ENCODE measurements at regions not wholly inside any gene's neighbourhood (a gene's known extent, or its start where the extent isn't known, plus 50 kb on each side); places are given as distances from the start of the nearest gene placed in this dataset.

- DNase-seq (ENCODE audit: low read depth) = no peak
Observed at GRCh38 chr10:9645928-9646600, 1371.6 kb upstream of the CELF2 start.

- no peak for DNase-seq (ENCODE audit: low read depth)
Observed at GRCh38 chr10:9654261-9654660, 1363.4 kb upstream of the CELF2 start.

DNA sequence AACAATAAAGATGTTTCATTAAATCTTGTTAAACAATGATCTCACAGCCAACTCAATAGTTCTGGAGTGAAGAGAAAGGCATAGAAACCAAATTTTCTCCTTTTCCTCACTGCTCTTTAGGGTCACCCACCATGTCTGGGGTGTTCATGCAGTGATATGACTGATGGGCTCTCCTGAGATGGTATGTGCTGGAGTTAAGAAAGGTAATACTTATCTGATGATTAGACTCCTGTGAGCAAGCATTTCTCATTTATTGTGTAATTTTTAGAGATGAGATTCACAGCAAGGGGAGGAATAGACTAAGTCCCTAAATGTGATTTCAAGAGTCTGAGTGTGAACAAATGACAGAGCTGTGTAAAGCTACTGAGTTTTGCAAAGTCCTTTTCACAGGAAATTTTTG is 1361.3 kb upstream of the CELF2 start:
- no peak for DNase-seq (ENCODE audit: low read depth)

DNA sequence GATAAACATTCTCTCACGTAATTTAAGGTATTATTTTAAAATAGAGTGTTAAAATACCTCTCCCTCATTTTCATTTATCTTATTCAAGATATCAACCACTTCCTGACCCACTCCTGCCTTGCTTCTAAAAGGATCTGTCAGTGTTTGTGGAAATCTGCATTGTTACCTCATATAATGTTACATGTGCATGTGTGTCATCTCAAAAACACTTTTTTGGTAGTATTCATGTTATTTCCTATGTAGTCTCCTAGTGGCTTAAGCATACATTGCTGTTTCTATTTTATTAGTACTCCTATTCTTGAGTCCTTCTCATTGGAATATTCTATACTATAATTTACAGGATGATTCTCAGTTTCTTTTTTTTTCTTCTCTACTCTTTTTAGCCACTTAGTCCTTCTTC is 1360.7 kb upstream of the CELF2 start:
- no peak for DNase-seq (ENCODE audit: low read depth)

GRCh38 chr10:9657530-9657929 is 1360.1 kb upstream of the CELF2 start:
- no peak for DNase-seq (ENCODE audit: low read depth)

DNA sequence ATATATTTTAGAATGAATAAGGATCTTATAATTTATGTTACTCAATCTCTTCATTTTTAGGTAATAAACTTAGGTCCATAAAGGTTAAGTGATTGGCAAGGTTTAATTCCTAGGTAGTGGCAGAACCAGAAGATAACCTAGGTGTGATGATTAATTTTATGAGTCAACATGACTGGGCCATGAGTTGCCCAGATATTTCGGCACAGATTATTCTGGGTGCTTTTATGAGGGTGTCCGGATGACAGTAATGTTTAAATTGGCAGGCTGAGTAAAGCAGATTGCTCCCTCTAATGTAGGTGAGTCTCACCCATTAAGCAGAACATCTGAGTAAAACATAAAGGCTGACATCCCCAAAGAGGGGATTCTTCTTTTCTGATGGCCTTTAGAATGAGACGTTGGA is 1349.3 kb upstream of the CELF2 start:
- no peak for DNase-seq (ENCODE audit: low read depth)

- DNase-seq (ENCODE audit: low read depth) = no peak
Observed at GRCh38 chr10:9670911-9671310, 1346.8 kb upstream of the CELF2 start.

GRCh38 chr10:9681655-9682054 is 1336.0 kb upstream of the CELF2 start:
- DNase-seq (ENCODE audit: low read depth) = no peak

GRCh38 chr10:9682802-9683201 is 1334.9 kb upstream of the CELF2 start:
- DNase-seq (ENCODE audit: low read depth) = no peak

DNA sequence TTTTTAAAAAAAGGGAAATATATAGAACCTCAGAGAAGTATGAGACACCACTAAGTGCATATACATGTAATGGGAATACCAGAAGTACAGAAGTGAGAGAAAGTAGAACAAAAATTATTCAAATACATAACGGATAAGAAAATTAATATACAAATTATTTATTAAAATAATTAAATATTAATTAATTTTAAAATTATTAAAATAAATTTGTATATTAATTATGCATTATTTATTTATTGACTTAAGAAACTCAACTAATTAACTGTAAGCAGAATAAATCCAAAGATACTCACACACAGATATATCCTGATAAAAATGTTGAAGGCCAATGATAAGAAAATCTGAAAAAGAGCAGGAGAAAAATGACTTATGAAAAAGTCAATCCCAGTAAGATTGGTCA is 1333.5 kb upstream of the CELF2 start:
- no peak for DNase-seq (ENCODE audit: low read depth)

- DNase-seq (ENCODE audit: low read depth) = no peak
Observed at GRCh38 chr10:9685596-9685995, 1332.1 kb upstream of the CELF2 start.

DNA sequence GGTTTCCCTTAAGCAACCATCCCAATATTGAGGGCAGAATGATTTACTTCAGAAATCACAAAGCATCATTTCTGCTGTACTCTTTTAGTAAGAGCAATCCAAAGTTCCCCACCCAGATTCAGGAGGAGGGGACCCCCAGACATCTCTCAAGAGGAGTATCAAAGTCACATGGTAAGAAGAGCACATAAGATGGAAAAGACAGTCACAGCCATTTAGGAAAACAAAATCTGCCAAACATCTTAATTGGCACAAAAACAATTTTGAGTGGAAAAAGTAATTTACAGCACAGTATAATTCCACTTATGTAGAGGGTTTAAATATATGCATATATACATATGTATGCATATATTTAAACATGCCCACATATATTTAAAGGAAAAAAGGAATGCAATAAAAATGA is 1329.0 kb upstream of the CELF2 start:
- DNase-seq (ENCODE audit: low read depth) = no peak

- DNase-seq (ENCODE audit: low read depth) = no peak
Observed at GRCh38 chr10:9707216-9707615, 1310.5 kb upstream of the CELF2 start.

DNA sequence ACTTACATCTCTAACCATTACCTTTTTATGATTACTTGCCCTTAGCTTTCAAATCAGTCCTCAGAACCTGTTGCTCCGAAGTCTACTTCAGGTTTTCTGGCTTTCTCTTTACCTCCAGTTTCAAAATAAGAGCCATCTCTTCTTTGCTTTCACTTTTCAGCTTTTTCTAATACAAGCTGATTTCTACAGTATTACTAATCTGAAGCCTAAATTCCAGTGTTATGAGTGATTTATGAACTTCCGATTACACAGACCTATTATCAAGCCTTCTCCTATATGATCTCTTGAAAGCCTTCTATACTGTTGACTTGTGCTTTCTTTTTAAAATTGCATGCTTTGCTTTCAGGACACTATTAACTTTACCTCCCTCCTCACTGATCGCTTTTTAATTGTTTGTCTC is 1307.8 kb upstream of the CELF2 start:
- no peak for DNase-seq (ENCODE audit: low read depth)

GRCh38 chr10:9712393-9712792 is 1305.3 kb upstream of the CELF2 start:
- DNase-seq (ENCODE audit: low read depth) = no peak

DNA sequence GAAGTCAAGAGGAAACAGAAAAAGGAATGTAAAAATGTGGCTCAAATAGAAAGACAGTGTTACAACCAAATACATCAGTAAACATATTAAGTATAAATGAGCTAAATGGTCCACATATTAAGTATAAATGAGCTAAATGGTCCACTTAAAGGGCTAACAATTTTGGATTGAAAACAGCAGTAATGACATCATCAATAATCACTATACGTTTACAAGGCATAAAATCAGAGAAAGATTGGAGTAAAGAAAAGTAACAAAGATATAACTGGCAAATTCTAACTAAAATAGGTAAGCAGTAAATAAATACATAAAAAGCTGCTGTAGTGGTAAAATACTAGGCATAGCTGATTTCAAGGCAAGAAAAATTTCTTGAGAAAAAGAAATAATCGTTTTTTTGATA is 1298.4 kb upstream of the CELF2 start:
- no peak for DNase-seq (ENCODE audit: low read depth)

DNA sequence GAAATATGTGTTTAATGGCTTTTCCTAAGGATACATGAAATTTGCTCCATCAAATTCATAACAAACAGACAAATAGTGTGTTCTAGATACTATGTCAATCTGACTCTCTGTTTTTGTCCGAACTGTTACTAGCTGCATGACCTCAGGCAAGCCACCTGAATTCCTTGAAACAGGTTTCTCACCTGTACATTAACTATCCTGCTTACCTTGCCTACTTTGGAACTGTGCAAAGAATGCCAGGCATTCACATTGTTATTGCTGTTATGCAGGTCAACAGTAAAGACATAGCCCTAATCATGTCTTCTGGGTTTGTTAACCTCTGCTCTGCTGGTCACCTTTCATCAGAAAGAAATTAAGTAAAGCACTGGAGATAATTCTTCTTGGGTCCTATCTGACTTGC is 1283.9 kb upstream of the CELF2 start:
- no peak for DNase-seq (ENCODE audit: low read depth)

- no peak for DNase-seq (ENCODE audit: low read depth)
Observed at GRCh38 chr10:9734218-9734617, 1283.5 kb upstream of the CELF2 start.

- no peak for DNase-seq (ENCODE audit: low read depth)
Observed at GRCh38 chr10:9735731-9736130, 1281.9 kb upstream of the CELF2 start.

- DNase-seq (ENCODE audit: low read depth) = no peak
Observed at GRCh38 chr10:9743639-9744038, 1274.0 kb upstream of the CELF2 start.

- DNase-seq (ENCODE audit: low read depth) = no peak
Observed at GRCh38 chr10:9745158-9745557, 1272.5 kb upstream of the CELF2 start.

- DNase-seq (ENCODE audit: low read depth) = no peak
Observed at GRCh38 chr10:9757176-9757575, 1260.5 kb upstream of the CELF2 start.

GRCh38 chr10:9759596-9759995 is 1258.1 kb upstream of the CELF2 start:
- no peak for DNase-seq (ENCODE audit: low read depth)

DNA sequence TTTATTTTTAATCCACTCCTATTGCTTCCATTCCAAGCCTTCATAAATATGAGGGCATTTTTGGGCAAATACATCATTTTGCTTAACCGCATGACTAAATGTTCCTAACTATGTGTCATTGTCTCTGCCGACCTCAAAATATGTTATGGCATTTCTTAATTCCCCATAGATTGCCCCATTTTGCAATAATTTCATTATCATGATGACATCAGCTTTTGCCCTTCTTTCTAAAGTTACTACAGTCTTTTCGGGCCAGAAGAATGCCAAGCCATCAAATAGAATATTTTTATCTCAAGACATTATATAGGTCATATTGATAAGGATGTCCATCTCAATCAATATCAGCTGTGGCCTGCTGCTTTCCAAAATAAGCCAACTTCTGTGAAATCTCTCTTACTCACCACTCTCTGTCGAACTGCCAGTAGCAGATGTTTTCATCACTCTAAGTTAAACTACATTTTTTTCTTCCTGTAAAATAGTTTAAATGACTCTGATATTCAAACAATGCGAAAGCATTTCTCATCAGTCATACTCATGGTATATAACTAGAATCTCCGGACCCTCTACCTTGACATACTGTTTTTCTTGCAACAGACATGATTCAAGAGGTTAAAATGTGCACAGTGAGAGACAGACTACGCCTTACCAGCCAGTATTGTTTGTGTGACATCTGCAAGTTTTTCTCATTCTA is 1254.6 kb upstream of the CELF2 start:
- no peak for DNase-seq (ENCODE audit: low read depth)
